Hematopoietic multipotent progenitor cell (in vitro differentiated cells): ENCODE measurements at regions not wholly inside any gene's neighbourhood (a gene's known extent, or its start where the extent isn't known, plus 50 kb on each side); places are given as distances from the start of the nearest gene placed in this dataset.

Experiments
- DNase-seq, 3 donors: peaks; one replicate each; pipeline ENCODE4 v3.0.0-alpha.2; 2011 to 2015; ENCODE audit warnings: low read depth in 2 of 3, low spot score in 2 of 3

- no peak for DNase-seq
Measured at GRCh38 chr13:104034891-104035290, 968.7 kb upstream of the SLC10A2 start.

DNA sequence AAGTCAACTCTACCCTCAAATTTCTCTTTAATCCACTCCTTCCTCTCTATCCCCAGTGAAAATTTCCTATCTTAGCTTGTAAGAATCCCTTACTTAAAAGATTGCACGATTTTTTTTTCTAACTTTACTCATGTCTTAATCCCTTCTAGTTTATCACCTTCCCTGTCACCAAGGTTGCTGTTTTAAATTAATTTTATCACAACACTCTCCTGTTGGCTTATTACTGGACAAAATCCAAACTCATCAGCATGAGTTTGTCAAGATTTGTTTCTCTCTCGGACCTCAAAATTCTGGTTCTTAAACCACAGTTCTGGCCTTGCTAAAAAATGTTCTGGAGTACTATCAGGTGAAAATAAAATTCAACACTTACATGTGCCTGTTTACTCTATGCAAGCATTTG lies 959.1 kb upstream of the SLC10A2 start:
- no peak for DNase-seq

GRCh38 chr13:104024416-104025170 lies 958.4 kb upstream of the SLC10A2 start:
- DNase-seq, result no peak

- DNase-seq, result no peak
Measured at GRCh38 chr13:104021806-104022397, 955.7 kb upstream of the SLC10A2 start.

- DNase-seq, result no peak
Measured at GRCh38 chr13:104017317-104017716, 951.1 kb upstream of the SLC10A2 start.

GRCh38 chr13:104015646-104016396 lies 949.6 kb upstream of the SLC10A2 start:
- no peak for DNase-seq

GRCh38 chr13:104014803-104015645 lies 948.8 kb upstream of the SLC10A2 start:
- no peak for DNase-seq

- DNase-seq, result no peak
Measured at GRCh38 chr13:104011505-104012241, 945.5 kb upstream of the SLC10A2 start.

- no peak for DNase-seq
Measured at GRCh38 chr13:104008541-104009435, 942.6 kb upstream of the SLC10A2 start.

DNA sequence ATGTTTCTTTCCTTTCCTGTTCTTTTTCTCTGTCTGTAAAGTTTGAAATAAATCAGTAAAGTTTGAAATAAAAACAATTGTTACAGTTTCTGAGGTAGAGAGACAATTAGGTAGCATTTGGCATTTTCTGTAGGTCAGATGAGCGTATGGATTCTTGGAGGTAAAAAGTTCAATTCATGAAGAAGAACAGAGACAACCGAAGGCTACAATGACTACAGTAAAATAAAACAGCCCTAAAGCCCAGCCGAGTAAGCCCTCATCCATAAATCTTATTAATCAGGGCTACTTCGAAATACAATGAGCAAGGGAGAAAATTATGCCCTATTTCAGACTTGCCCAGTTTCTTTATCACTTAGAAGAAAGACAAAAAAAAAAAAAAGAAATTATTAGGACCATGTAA lies 941.9 kb upstream of the SLC10A2 start:
- no peak for DNase-seq

GRCh38 chr13:104006625-104007075 lies 940.4 kb upstream of the SLC10A2 start:
- DNase-seq, result no peak

DNA sequence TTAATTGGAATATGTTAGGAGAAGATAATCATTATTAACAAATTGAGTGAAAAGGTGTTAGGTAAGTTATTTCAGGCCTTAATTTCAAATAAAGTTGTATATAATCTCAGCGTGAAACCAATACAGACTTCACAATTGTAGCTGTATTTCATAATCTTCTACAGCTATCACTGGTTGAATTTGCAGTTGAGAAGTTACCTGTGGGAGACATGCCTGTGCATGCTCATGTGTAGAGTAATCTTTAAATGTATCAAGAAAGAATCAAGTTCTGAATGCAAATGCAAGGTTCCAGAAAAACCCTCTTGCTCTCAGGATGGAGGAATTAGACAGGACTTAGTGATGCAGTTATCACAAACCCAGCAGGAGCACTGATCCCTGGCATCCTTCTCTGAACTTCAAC lies 938.4 kb upstream of the SLC10A2 start:
- DNase-seq, result no peak

DNA sequence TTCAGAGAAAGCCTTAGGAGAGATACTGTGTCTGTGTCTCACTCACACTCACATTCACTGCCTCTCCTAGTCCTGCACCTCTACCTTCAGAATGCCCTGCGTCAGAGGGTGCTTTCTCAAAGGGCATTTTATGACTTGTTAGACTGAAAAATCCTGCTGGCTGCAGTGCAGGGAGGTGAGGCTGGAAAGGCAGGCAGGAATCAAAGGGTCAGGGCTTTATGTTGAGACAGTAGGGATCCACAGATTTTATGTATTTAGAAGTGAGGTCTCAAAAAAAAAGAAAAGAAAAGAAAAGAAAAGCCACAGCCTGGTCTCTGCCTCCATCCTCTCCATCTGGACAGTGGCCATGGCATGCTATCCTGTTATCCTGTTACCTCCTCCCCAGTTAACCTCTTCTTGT lies 936.0 kb upstream of the SLC10A2 start:
- no peak for DNase-seq

- DNase-seq, result no peak
Measured at GRCh38 chr13:104001766-104002165, 935.5 kb upstream of the SLC10A2 start.

- DNase-seq, result no peak
Measured at GRCh38 chr13:103996733-103997132, 930.5 kb upstream of the SLC10A2 start.

GRCh38 chr13:103983948-103984347 lies 917.7 kb upstream of the SLC10A2 start:
- no peak for DNase-seq

DNA sequence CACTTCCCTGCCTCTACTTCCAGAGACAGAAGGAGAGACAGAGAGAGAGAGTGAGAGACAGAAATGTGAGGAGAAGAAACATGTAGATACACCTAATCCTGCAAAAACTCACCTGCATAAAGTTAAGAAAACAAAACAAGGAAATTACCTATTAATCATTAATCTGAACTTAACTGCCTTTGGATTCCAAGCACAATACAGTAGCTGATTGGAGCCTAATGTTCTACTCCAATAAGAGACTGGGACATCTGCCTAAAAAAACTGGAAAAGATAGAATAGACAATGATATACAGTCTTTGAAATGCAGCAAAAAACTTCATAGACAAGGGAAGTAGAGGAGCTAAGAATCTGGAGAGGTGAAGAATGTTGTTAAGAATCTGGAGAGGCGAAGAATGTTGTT lies 910.2 kb upstream of the SLC10A2 start:
- no peak for DNase-seq

DNA sequence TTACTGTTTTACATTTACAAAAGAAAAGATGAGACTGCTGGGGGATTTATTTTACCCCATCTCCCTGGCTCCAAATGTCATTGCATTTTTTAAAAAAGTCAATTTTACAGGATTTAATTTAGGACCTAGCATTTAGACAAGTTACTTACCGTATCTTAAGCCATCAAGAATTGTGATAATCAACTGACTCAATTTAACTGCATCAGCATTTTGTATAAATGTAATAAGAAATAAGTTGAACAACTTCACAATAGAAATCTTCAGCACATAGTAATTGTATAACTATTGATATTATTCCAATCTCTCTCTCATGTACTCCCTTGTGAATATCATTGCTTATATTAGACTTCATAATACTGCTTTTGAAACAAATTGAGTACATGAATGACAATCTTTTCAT lies 907.5 kb upstream of the SLC10A2 start:
- DNase-seq, result no peak

- DNase-seq, result no peak
Measured at GRCh38 chr13:103969520-103970050, 903.4 kb upstream of the SLC10A2 start.
